ENCODE measurements at regions not wholly inside any gene's neighbourhood (a gene's known extent, or its start where the extent isn't known, plus 50 kb on each side); places are given as distances from the start of the nearest gene placed in this dataset.
"Not testable (repeated sequence)": the region's sequence is repeated elsewhere in the genome, so short reads cannot be mapped to it uniquely, and the experiment has no call there.

DNA sequence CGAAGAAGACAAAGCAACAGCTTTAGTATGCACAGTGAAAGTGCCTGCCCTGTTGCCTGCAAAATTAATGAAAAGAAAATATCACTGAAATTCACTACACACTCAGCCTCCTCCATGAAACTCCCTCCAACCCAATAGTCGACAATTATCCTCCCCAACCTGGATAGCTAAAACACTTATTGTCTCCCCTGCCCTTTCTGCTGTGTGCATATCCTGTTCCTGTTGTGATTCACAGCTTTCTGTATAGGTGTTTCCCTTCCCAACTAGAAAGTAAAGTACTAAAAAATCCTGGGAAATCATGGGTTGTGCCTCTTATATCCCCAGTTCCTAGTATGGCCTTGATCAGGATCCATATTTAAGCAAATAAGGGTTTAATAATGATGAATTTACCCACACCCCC lies 412.1 kb downstream of the LTN1 start:
- DNase-seq, result no peak

DNA sequence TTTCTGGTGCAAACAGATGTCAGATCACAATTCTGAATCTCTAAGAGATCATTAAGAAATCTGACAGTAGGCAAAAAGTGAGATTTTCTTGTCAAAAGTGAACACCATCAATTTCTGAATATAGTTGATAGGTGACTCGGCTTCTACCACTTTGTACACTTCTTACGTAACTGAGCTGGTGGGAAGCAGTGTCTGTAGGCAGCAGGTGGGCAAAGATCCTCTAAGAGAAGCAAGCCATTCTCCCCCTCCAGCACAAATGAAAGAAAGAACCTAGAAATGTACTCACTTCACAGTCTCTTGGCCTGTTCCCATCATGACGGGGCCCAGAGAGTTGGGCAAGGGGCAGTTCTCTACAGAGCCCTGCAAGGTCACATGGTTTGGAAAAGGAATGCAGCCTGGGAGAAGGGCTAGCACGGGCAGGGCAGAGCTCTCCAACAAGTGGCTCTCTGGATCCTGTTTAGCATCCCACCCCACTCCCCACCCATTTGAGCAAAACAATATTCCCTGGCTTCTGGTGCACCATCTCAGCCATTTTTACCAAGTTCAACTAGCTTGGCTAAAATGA lies 412.6 kb downstream of the LTN1 start:
- no peak for DNase-seq

DNA sequence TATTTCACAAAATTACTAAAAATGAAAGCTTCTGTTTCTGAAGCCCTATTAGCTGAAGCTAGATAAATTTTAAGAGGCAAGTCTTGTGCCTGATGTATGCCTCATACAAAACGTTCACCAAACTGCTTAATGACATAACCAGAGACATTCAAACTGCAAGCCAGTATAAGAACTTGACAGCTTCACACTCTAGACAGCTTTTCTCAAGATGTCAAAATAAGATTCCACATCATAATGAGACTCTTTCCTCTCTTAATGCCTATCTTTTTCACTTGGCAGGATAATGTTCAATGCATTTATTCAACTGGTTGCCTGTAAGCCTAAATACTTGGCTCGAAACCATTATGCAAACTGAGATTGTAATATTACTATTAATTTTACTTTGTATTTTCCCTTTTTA lies 424.0 kb downstream of the LTN1 start:
- DNase-seq, result no peak

DNA sequence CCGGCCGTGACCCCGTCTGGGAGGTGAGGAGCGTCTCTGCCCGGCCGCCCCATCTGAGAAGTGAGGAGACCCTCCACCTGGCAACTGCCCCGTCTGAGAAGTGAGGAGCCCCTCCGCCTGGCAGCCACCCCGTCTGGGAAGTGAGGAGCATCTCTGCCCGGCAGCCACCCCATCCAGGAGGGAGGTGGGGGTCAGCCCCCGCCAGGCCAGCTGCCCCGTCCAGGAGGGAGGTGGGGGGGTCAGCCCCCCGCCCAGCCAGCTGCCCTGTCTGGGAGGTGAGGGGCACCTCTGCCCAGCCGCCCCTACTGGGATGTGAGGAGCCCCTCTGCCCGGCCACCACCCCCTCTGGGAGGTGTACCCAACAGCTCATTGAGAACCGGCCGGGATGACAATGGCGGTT lies 428.7 kb downstream of the LTN1 start:
- DNase-seq, result not testable (repeated sequence)

DNA sequence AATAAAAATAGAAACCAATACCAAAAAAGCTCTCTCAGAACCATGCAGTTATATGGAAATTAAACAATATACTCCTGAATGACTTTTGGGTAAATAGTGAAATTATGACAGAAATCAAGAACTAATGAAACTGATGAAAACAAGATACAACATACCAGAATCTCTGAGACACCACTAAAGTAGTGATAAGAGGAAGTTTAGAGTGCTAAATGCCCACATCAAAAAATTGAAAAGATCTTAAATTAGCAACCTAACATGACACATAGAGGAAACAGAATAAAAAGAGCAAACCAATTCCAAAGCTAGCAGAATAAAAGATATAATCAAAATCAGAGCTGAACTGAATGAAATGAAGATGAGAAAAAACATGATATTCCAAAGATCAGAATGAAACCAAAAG lies 430.9 kb downstream of the LTN1 start:
- no peak for DNase-seq

DNA sequence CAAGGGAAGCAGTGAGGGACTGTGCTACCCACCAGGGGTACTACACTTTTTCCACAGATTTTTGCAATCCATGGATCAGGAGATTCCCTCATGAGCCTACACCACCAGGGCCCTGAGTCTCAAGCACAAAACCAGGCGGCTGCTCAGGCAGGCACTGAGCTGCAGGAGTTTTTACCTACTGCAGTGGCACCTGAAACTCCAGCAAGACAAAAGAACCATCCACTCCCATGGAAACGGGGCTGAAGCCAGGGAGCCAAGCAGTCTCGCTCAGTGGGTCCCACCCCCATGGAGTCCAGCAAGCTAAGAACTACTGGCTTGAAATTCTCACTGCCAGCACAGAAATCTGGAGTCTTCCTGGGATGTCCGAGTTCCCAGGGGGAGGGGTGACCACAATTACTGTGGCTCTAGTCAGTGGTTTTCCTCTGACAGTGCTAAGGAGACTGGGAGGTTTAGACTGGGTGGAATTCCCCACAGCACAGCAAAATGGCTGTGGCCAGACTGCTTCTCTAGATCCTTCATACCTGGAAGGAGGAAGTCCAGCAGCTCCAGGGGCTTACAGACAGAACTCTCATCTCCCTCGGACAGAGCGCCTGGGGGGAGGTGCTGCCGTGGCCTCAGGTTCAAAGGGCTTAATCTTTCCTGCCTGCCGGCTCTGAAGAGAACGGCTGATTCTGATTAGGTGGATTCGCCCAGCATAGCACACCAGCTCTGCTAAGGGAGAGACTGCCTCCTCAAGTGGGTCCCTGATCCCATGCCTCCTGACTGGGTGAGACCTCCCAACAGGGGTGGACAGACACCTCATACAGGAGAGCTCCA lies 437.8 kb downstream of the LTN1 start:
- no peak for DNase-seq

DNA sequence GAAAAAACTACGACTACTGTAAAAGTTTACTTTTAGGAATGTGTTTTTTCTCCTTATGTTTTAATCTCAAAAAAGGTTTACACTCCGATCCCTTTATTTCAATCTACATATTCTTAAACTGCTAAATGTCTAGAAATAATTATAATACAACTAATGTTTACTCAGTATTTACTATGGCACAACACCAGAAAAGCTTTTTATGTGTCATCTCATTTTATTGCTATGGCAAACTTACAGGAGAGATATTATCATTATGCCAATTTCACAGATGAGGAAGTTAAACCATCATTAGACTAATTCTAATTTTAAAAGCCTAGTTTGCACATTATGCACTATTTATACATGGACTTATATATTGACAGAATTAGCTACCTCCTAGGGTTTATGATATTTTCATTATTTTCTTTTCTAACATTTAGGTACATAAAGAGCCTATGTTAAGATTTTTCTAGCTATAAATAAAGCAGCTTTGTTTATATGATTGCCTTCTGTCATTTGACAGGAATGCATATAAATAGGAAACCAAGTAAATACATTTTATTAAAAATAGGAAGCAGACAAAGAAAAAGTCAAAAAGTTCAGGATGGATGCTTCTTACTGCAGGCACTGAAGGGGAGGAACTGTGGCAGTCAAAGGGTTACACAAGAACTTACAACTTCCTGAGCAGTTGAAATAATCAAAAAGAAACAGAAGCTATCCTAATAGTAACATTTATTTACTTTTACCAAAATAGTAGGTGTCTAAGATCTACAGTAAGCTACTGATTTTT lies 442.4 kb downstream of the LTN1 start:
- no peak for DNase-seq

DNA sequence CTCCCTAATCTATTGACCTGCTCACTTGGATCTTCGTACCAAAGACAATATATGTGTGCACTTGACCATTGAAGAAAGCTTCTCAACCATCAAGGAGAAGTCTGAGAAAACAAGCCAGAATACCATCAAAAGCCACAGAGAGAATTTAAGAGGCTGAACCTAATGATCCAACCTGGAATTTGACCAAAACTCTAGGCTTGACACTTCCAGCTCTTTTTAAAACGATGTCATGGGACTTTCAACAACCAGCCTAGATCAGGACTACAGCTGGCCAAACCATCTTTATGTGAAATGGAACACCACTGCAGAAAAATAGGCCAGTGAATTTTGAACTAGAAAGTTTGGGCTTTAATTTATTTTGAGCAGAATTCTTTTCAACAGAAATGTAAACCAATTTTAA lies 444.4 kb downstream of the LTN1 start:
- DNase-seq, result no peak

DNA sequence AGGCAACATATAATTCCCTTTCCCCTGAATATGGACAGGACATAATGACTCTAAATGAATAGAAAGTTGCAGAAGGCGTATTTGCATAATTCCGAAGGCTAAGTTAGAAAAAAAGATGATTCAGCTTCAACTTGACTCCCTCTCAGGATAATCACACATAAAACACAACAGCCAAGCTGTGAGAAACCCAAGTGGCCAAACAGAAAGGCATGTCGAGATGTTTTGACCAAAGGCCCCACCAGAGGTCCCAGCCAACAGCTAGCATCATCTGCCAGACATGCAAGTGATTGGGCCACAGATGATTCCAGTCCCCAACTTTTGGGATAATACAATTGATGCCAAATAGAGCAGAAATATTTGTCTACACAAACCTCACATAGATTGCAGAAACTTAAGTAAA lies 444.9 kb downstream of the LTN1 start:
- no peak for DNase-seq

DNA sequence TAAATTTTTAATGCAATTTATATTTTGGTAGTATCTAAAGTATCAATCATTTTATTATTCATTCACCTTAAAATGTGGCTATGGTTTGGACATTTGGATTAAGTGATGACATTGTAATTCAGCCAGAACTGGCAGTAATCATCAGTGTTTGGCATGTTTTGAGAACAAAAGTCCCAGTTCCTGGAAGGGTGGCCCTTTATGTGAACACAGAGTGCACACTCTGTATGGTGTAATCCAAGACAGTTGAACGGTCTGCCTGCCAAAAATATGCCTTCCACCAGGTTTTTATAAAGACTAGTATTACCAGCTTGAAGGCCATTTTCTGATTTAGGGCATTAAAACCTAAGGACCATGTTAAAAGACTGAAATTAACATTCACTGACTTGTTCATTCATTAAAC lies 448.7 kb downstream of the LTN1 start:
- DNase-seq, result no peak

DNA sequence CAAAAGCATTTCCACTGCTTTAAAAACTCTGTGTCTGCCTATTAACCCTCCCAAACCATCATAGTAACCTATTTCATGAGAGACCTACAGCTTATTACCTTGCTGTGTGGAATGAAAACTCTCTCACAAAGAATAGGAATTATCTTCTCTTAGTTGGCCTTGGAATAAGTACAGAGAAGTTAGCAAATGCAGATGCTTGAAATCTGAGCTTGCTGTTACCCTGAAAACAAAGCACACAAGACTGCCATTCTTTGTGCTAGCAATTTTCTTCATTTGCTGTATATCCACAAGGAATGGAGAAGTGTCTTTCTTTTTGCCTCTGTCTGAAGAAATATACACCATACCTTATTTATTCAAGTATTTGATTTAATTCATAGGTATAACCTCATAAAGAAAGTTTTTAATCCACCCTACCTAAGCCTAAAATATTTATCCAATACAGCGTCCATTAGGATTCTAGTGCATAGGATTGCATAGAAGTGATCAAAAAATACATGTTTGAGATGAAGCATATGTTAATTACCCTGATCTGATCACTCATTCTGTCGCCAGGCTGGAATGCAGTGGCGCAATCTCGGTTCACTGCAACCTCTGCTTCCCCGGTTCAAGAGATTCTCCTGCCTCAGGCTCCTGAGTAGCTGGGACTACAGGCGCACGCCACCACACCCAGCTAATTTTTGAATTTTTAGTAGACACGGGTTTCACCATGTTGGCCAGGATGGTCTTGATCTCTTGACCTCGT lies 451.1 kb downstream of the LTN1 start:
- DNase-seq, result no peak

DNA sequence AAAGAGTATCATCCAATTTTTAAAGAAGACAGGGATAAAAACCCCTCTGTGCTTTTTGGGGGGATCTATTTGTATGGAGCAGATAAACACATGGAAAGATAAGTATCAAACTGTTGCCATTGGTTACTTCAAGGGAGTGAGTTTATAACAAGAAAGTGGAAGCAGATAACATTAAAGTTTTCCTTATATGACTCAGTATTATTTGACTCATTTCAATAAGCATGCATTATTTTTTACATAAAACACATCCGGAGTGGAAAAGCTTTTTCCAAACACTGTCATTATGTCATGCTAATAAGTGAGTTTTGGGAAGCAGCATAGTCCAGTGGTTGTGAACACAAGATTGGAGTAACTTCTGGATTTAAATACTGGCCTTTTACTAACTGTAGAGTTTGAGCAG lies 452.2 kb downstream of the LTN1 start:
- DNase-seq, result no peak

DNA sequence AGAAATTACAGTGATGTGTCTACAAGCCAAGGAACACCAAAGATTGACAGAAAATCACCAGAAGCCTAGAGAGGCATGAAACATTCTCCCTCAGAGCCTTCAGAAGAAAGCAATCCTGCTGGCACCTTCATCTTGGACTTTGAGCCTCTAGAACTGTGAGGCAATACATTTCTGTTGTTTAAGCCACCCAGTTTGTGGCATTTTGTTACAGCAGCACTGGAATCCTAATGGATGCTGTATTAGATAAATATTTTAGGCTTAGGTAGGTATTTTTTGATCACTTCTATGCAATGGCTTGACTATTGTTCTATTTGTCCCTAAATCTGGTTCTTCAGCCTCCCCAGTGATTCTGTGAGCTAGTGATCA lies 453.1 kb downstream of the LTN1 start:
- no peak for DNase-seq

DNA sequence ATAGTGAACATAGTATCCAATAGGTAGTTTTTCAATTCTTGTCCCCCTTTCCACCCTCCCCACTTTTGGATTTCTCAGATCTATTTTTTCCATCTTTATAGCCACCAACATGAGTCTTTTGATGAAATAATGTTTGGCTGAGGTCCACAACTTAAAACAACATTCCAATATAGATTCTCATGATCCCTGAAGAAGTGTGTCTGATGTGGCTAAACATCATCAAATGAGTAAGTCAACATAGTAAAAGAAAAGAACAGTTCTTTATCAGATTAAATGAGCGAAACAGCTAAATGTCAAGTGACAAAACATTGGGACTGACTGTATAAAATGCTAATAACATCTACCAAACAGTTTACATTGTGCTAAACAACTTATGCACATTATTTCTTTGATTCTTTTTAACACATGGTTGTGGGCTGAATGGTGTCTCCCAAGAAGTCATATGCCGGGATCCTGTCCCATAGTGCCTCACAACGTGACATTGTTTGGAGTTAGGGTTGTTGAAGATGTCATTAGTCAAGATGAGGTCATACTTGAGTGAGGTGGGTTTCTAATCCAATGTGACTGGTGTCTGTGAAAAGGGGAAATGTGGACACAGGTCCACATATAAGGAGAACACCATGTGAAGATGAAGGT lies 453.6 kb downstream of the LTN1 start:
- no peak for DNase-seq

DNA sequence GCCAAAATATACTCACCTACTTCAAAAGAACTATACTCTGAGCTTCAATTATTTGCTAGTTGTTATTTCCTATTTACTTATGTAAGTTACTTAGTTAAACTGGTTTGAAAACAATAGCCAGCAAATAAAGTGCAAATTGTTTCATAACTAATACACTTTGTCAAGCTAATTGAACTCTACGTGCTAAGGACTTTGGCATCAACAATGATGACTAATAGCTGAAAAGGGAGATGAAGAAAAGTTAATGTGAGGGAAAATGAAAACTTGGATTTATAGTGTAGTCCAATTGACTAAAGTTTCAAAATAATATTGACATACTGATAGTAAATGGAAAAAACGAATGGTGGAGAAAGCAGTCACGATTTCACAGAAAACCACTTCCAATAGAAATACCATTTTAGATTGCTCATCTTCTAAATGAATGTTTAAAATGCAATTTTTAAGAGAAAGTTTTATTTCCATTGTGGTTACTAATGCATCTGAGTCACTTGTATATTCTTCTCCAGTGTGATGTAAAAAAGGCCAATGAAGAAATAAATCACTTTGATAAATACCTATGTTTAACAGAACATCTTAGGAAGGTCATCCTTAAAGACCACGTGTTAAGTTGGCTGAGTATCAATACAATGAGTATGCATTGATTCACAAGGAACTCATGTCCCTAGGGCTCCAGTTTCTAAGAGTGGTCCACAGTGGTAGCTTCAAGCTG lies 455.2 kb downstream of the LTN1 start:
- no peak for DNase-seq

DNA sequence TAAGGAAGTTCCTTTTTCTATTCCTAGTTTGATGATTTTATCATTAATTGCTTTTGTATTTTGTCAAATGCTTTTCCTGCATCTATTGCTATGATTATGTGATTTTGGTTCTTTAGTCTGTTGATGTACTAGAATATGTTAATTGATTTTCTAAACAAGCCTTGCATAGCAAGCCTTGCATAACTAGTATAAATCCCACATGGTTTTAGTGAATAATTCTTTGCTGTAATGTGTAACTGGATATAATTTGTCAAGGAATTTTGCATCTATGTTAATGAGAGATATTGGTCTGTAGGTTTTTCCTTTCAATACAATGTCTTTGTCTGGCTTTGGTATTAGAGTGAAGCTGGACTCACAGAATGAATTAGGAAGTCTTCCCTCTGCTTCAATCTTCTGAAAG lies 460.2 kb downstream of the LTN1 start:
- no peak for DNase-seq

DNA sequence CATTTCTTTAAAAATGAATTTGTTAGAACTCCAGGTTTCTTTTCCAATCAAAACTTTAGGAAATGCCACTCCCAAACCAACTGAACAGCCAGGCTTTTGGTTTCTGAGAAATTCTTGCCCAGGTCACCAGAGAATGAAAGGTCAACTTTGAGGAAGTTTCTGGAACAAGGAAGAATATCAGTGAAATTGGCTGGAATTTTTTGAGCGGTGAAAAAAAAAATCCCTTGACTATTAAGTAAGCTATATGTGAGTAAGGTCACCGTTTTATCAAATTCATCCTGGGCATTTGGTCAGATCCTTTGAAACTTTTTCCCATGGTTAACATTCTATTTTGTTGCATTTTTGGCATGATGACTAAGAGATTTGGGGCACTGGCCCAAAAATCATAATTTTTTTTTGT lies 469.3 kb downstream of the LTN1 start:
- no peak for DNase-seq

DNA sequence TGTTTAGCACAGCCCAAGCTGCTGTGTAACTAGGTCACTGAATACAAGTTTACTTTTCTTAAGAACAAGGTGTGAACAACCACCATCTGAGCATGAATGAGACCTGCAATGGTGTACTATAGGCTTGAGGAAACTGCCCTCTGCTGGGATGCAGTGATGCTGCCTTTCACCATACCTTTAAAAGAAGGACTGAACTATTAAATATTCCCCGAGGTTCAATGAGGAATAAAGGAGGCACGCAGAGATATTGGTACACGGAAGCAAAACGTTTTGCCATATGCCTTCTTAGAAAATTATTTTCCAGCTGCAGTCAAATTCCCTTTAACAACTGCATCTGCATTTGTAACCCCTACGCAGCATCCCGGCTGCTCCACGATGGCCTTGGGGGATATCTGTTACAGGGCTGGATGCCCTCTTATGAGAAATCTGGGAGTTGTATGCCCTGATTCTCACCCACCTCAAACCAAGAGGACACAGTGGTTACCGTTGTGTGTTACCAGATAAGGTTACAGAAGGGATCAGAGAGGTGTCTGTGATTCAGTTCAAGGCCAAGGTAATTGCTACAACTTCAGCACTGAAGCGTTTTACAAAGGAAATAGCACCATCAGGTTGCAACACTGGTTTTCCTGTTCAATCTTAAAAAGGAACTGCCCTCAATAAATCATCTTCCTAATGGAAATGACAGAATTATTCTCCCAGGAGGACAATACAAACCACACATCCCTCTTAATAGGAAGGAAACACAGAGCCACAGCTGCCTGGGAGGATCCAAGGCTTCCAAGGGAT lies 470.5 kb downstream of the LTN1 start:
- DNase-seq, result no peak

DNA sequence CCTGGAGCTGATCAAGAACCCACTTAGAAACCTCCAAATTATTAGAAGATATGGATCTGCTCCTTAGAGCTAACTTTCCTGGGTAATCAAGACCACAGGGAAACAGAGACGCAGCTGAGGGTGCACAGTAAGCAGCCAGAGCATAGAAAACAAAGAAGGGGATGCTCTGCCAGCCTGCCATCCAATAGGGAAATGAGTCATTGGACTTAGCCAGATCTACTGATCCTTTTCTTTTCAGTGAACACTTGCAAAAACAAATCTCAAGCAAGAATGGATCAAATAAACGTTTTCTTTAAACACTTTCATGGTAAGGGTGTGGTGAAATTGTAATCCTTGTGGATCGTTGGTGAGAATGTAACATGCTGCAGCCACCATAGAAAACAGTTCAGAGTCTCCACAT lies 474.0 kb downstream of the LTN1 start:
- no peak for DNase-seq

DNA sequence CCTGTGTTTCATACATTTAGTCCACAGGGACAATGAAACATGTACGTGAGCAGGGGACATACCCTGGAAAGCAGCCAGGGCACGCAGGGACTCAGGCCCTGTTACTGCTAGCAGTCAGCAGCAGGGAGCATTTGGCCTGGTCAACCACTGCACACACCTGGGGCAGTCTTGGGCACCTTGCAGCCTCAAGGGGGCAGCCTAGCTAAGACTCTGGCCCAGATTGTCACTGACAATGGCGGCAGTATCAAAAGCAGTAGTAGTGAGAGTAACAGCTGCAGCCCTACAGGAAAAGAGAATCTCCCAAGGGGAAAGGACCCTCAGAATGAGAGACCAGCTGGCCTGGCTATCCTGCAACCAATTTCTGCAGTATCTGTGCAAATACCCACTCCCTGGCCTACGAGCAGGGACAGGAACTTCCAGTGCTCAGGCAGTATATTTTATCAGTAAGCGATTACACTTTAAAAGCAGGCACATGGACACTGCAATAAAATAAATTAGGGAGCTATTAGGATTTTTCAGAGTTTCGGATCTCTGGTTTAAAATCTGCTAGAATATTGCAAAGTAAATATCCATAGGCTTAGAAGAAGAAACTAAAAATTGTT lies 475.6 kb downstream of the LTN1 start:
- DNase-seq, result peak; percentile 59

DNA sequence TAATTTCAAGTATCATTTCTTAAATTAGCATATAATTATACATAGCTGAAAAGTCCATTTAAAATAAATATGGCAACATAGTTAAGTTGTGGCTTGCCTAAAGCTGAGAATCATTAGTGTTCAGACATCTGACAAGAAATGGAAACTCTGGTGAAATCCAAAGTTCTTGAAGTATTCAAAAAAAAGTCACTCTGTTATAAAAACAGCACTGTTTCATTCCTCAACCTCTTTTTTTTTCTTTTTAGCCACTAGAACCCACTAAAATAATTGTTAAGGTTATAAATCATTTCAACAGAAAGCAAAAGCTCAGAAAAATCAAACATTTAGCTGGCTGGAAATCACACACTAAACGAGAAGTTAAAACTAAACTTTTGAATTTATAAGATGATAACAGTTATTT lies 476.7 kb downstream of the LTN1 start:
- no peak for DNase-seq

Data from activated CD4-positive, CD25-positive, alpha-beta regulatory T cell treated with anti-CD3 and anti-CD28 coated beads, Interleukin-2, amount 50 U/mL, for 72 hours (primary cell).